ENCODE measurements at regions not wholly inside any gene's neighbourhood (a gene's known extent, or its start where the extent isn't known, plus 50 kb on each side); places are given as distances from the start of the nearest gene placed in this dataset.

- TF ChIP-seq, protein P1, sequence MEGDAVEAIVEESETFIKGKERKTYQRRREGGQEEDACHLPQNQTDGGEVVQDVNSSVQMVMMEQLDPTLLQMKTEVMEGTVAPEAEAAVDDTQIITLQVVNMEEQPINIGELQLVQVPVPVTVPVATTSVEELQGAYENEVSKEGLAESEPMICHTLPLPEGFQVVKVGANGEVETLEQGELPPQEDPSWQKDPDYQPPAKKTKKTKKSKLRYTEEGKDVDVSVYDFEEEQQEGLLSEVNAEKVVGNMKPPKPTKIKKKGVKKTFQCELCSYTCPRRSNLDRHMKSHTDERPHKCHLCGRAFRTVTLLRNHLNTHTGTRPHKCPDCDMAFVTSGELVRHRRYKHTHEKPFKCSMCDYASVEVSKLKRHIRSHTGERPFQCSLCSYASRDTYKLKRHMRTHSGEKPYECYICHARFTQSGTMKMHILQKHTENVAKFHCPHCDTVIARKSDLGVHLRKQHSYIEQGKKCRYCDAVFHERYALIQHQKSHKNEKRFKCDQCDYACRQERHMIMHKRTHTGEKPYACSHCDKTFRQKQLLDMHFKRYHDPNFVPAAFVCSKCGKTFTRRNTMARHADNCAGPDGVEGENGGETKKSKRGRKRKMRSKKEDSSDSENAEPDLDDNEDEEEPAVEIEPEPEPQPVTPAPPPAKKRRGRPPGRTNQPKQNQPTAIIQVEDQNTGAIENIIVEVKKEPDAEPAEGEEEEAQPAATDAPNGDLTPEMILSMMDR (IDR thresholded peaks at IDR 0.05): no peak
- H3K9me3 Mint-ChIP-seq: no peaks in the 10 kb centered on the region
- H3K4me1 Mint-ChIP-seq: peaks cover 60% of the 10 kb centered on the region
- DNase-seq: no peak
- no peaks in the 10 kb centered on the region for H3K27me3 Mint-ChIP-seq
- peak overlapping the region; percentile 71 for H3K27ac Mint-ChIP-seq
- H3K36me3 Mint-ChIP-seq (ENCODE audit: low read depth): no peaks in the 10 kb centered on the region
- no peak overlapping the region for H3K4me3 Mint-ChIP-seq
- ChIA-PET POLR2A (no interaction called here), CTCF (no interaction called here)
- intact Hi-C loops (cut with micrococcal nuclease): loop anchor here (5.0 to 10.0 kb wide), 2 partner anchors 320 to 377 kb away; partner anchors contain the start of genes CHIC2 and SCFD2
- ATAC-seq (ENCODE audit: low read depth): no peak
Measured at GRCh38 chr4:53744446-53745160, 153.3 kb upstream of the LNX1 start.

- ATAC-seq (ENCODE audit: low read depth) (no peak), DNase-seq (no peak)
- POLR2A ChIA-PET: no interaction called here
- Mint-ChIP-seq H3K4me1 (no peaks in the 10 kb centered on the region), H3K27ac (no peak overlapping the region), H3K9me3 (peaks cover 8% of the 10 kb centered on the region), H3K4me3 (no peak overlapping the region), H3K27me3 (no peaks in the 10 kb centered on the region), H3K36me3 (ENCODE audit: low read depth) (no peaks in the 10 kb centered on the region)
- TF ChIP-seq, protein P1 (IDR thresholded peaks at IDR 0.05): no peak
- CTCF ChIA-PET: no interaction called here
- intact Hi-C loops (cut with micrococcal nuclease): no loop called here
Measured at GRCh38 chr4:53734584-53735353, 143.5 kb upstream of the LNX1 start.

DNA sequence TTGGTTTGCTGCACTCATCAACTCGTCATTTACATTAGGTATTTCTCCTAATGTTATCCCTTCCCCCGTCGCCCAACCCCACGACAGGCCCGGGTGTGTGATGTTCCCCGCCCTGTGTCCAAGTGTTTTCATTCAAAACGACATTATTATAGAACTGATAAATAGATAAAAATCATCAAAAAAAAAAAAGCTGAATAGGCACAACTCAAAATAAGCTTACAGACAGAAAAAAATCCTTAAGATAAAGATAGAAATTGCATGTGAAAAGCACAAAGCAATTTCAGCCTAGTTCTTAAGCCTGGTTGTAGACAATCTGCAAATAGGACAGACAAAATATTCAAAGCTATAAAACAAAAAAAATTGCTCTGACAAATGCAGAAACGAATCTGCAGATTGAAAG lies 142.9 kb upstream of the LNX1 start:
- Mint-ChIP-seq H3K9me3 (peaks cover 8% of the 10 kb centered on the region), H3K36me3 (ENCODE audit: low read depth) (no peaks in the 10 kb centered on the region), H3K27ac (no peak overlapping the region), H3K27me3 (no peaks in the 10 kb centered on the region), H3K4me1 (no peaks in the 10 kb centered on the region), H3K4me3 (no peak overlapping the region)
- DNase-seq: no peak
- POLR2A ChIA-PET: no interaction called here
- no peak for ATAC-seq (ENCODE audit: low read depth)
- CTCF ChIA-PET: no interaction called here
- intact Hi-C loops (cut with micrococcal nuclease): no loop called here
- TF ChIP-seq, protein P1 (IDR thresholded peaks at IDR 0.05): no peak

DNA sequence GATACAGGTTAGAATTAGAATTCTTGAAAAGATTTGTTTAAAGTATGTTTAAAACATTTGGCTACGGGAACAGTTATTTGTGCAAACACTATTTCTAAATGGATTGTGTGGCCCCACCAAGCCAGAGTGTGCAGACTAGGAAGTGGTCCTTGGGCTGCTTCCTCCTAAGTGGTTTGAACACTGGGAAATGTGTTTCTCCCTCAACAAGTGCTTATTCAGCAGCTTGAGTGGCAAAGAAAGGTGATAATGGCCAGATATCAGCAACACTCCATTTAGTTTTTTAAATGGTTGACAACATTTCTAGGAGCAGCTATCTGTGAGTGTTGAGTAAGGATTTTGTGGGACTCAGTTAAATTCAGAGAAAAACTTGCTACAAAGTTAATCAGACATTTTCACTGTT lies 141.4 kb upstream of the LNX1 start:
- intact Hi-C loops (cut with micrococcal nuclease): no loop called here
- DNase-seq (no peak), ATAC-seq (ENCODE audit: low read depth) (no peak)
- CTCF ChIA-PET: no interaction called here
- TF ChIP-seq, protein P1 (IDR thresholded peaks at IDR 0.05): no peak
- H3K4me3 Mint-ChIP-seq: no peak overlapping the region
- POLR2A ChIA-PET: no interaction called here
- H3K4me1 Mint-ChIP-seq: no peaks in the 10 kb centered on the region
- H3K27me3 Mint-ChIP-seq: peaks cover 2% of the 10 kb centered on the region
- H3K9me3 Mint-ChIP-seq: peaks cover 8% of the 10 kb centered on the region
- H3K36me3 Mint-ChIP-seq (ENCODE audit: low read depth): no peaks in the 10 kb centered on the region
- H3K27ac Mint-ChIP-seq: no peak overlapping the region

DNA sequence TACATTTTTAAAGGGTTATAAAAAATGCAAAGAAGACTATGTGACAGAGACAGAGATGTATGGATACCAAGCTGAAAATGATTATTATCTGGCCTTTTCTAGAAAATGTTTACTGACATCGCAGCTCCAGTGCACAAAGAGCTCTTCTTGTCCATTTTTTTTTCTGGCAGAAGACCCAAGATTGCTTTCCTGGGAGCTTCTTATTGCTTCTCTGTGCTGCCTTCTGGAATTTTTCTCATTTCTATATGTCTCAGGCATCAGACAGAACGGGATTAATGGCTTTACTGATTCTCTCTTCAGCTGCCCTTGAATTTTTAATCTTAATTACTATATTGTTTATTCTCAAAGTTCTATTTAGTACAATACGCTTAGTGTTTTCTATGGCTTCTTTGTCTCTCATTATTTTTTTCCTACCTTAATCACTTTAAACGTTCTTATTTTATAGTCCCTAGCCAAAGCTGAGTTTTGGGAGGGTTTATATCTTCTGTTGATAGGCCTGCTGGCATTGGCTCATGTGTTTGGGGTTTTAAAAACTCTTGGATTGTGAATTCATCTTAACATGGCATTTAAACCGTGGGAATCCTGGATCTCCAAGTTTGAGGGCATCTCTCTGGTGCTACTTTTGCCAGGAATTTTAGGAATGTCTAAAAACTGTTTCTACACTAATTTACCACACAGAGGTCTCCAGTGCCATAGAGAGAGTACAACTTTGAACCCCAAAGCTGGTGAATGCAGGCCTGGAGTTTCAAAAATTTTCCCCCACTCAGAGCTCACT lies 138.9 kb upstream of the LNX1 start:
- Mint-ChIP-seq H3K4me3 (no peak overlapping the region), H3K27ac (no peak overlapping the region), H3K9me3 (peaks cover 2% of the 10 kb centered on the region), H3K4me1 (no peaks in the 10 kb centered on the region), H3K36me3 (ENCODE audit: low read depth) (no peaks in the 10 kb centered on the region), H3K27me3 (peaks cover 2% of the 10 kb centered on the region)
- ChIA-PET CTCF (interaction anchor here (0.7 to 1.4 kb wide), 2 partner anchors 16 to 72 kb away, joined by 5 to 6 read pairs; no protein-coding TSS in a partner anchor), POLR2A (no interaction called here)
- TF ChIP-seq, protein P1 (IDR thresholded peaks at IDR 0.05): no peak
- ATAC-seq (ENCODE audit: low read depth) (no peak), DNase-seq (no peak)
- intact Hi-C loops (cut with micrococcal nuclease): no loop called here
